ENCODE measurements at regions not wholly inside any gene's neighbourhood (a gene's known extent, or its start where the extent isn't known, plus 50 kb on each side); places are given as distances from the start of the nearest gene placed in this dataset.
"Not testable (repeated sequence)": the region's sequence is repeated elsewhere in the genome, so short reads cannot be mapped to it uniquely, and the experiment has no call there.

GRCh38 chr14:71435641-71436040, 496.6 kb upstream of the RGS6 start:
- TF ChIP-seq GABPB1 (CRISPR knock-in tag; IDR thresholded peaks at IDR 0.05); STAT6 (CRISPR knock-in tag; conservative IDR thresholded peaks at IDR 0.05; ENCODE audit: low read depth); CTCF (IDR thresholded peaks at IDR 0.05): not testable (repeated sequence)

Measured in WTC11 (cell line).